Karpas-422 (cell line): ENCODE measurements at regions not wholly inside any gene's neighbourhood (a gene's known extent, or its start where the extent isn't known, plus 50 kb on each side); places are given as distances from the start of the nearest gene placed in this dataset.

ENCODE experiments used
- DNase-seq: peaks from one replicate; pipeline ENCODE4 v3.0.0-alpha.2; 2015
- H2AFZ ChIP-seq: fragments of 200-600 bp; sonication (generic); 2 replicates; pipeline ENCODE4 v1.6.1; 2014; ENCODE audit warnings: antibody characterized with exemption, low read length, mixed read lengths
- H3K27ac ChIP-seq: fragments of 200-600 bp; sonication (generic); 2 replicates; pipeline ENCODE4 v1.5.1; 2014; ENCODE audit warnings: mild to moderate bottlenecking, low read length, moderate library complexity
- H3K27me3 ChIP-seq: fragments of 200-600 bp; sonication (generic); 2 replicates; pipeline ENCODE4 v1.6.1; 2014; ENCODE audit warnings: low read length, mixed read lengths
- H3K36me3 ChIP-seq: fragments of 200-600 bp; sonication (generic); 2 replicates; pipeline ENCODE4 v1.6.1; 2014; ENCODE audit warnings: low read length, mixed read lengths; ENCODE audit not compliant: insufficient read depth
- H3K4me1 ChIP-seq: fragments of 200-600 bp; sonication (generic); 2 replicates; pipeline ENCODE4 v1.6.1; 2014; ENCODE audit warnings: mild to moderate bottlenecking, low read length, mixed read lengths
- H3K4me2 ChIP-seq: fragments of 200-600 bp; sonication (generic); 2 replicates; pipeline ENCODE4 v1.6.1; 2014; ENCODE audit warnings: low read length, low read depth, mild to moderate bottlenecking; ENCODE audit not compliant: poor library complexity, severe bottlenecking
- H3K4me3 ChIP-seq: fragments of 200-600 bp; sonication (generic); 2 replicates; pipeline ENCODE4 v1.5.1; 2014; ENCODE audit warnings: mild to moderate bottlenecking, antibody characterized with exemption, low read length, mixed read lengths
- H3K79me2 ChIP-seq: fragments of 200-600 bp; sonication (generic); 2 replicates; pipeline ENCODE4 v1.6.1; 2014; ENCODE audit warnings: mild to moderate bottlenecking, low read length, mixed read lengths
- H3K9ac ChIP-seq: fragments of 200-600 bp; sonication (generic); 2 replicates; pipeline ENCODE4 v1.6.0; 2014; ENCODE audit warnings: low read length
- H3K9me2 ChIP-seq: fragments of 200-600 bp; sonication (generic), shearing (Covaris generic); replicated peaks from 2 replicates; pipeline ENCODE4 v1.6.0; 2014; ENCODE audit warnings: mild to moderate bottlenecking, low read length, moderate library complexity; ENCODE audit not compliant: insufficient read depth
- H3K9me3 ChIP-seq: fragments of 300-700, 200-600 bp; sonication (generic); 2 replicates; pipeline ENCODE4 v1.6.1; 2014; ENCODE audit warnings: low read length, mixed read lengths
- H4K20me1 ChIP-seq: fragments of 200-600 bp; sonication (generic); 2 replicates; pipeline ENCODE4 v1.6.1; 2014; ENCODE audit warnings: mild to moderate bottlenecking, antibody characterized with exemption, low read length, low read depth; ENCODE audit not compliant: insufficient read depth

GRCh38 chr5:4196744-4197143 is 601.1 kb downstream of the IRX1 start:
- Histone ChIP-seq H3K79me2 (no peaks in the 10 kb centered on the region), H4K20me1 (no peaks in the 10 kb centered on the region), H3K4me2 (no peak overlapping the region)

GRCh38 chr5:4197151-4197550 is 601.5 kb downstream of the IRX1 start:
- no peak overlapping the region for H3K9ac ChIP-seq
- no peak overlapping the region for H3K4me2 ChIP-seq
- no peak overlapping the region for H2AFZ ChIP-seq

More at GRCh38 chr5:4196744-4197143, 601.1 kb downstream of the IRX1 start:
- Histone ChIP-seq H3K4me1 (no peaks in the 10 kb centered on the region), H3K27me3 (no peaks in the 10 kb centered on the region), H2AFZ (no peak overlapping the region), H3K9me2 (no peaks in the 10 kb centered on the region), H3K27ac (no peak overlapping the region), H3K9ac (no peak overlapping the region), H3K9me3 (0 out of 2 replicates have a peak, but pooled peaks cover 3% of the 10 kb centered on the region), H3K4me3 (no peak overlapping the region), H3K36me3 (no peaks in the 10 kb centered on the region)
- no peak for DNase-seq

GRCh38 chr5:4198461-4198860 is 602.8 kb downstream of the IRX1 start:
- H3K27ac ChIP-seq: no peak overlapping the region
- H3K36me3 ChIP-seq: no peaks in the 10 kb centered on the region
- H3K4me2 ChIP-seq: no peak overlapping the region
- no peak for DNase-seq
- H2AFZ ChIP-seq: no peak overlapping the region
- H3K9ac ChIP-seq: no peak overlapping the region
- no peaks in the 10 kb centered on the region for H3K79me2 ChIP-seq
- H3K9me2 ChIP-seq: no peaks in the 10 kb centered on the region
- H3K4me1 ChIP-seq: no peaks in the 10 kb centered on the region
- no peak overlapping the region for H3K4me3 ChIP-seq
- 0 out of 2 replicates have a peak, but pooled peaks cover 3% of the 10 kb centered on the region for H3K9me3 ChIP-seq
- no peaks in the 10 kb centered on the region for H4K20me1 ChIP-seq
- H3K27me3 ChIP-seq: no peaks in the 10 kb centered on the region

More at GRCh38 chr5:4197151-4197550, 601.5 kb downstream of the IRX1 start:
- Histone ChIP-seq H3K4me3 (no peak overlapping the region), H3K9me3 (0 out of 2 replicates have a peak, but pooled peaks cover 3% of the 10 kb centered on the region), H3K36me3 (no peaks in the 10 kb centered on the region), H3K27ac (no peak overlapping the region), H3K9me2 (no peaks in the 10 kb centered on the region), H3K4me1 (no peaks in the 10 kb centered on the region), H3K27me3 (no peaks in the 10 kb centered on the region), H4K20me1 (no peaks in the 10 kb centered on the region), H3K79me2 (no peaks in the 10 kb centered on the region)
- no peak for DNase-seq

GRCh38 chr5:4199049-4199841 is 603.6 kb downstream of the IRX1 start:
- peaks cover 3% of the 10 kb centered on the region; the same call in 1 of the 2 replicates for H3K9me3 ChIP-seq
- H3K27me3 ChIP-seq: no peaks in the 10 kb centered on the region
- no peak overlapping the region for H3K4me2 ChIP-seq
- no peaks in the 10 kb centered on the region for H4K20me1 ChIP-seq
- no peak overlapping the region for H3K9ac ChIP-seq
- H3K79me2 ChIP-seq: no peaks in the 10 kb centered on the region
- DNase-seq: no peak
- H3K9me2 ChIP-seq: no peaks in the 10 kb centered on the region
- H2AFZ ChIP-seq: no peak overlapping the region
- no peak overlapping the region for H3K27ac ChIP-seq
- no peaks in the 10 kb centered on the region for H3K4me1 ChIP-seq
- H3K36me3 ChIP-seq: no peaks in the 10 kb centered on the region
- no peak overlapping the region for H3K4me3 ChIP-seq

- H3K79me2 ChIP-seq: no peaks in the 10 kb centered on the region
These were observed 607.5 kb downstream of the IRX1 start for GRCh38 chr5:4203146-4203545.

GRCh38 chr5:4204276-4205141 is 608.9 kb downstream of the IRX1 start:
- Histone ChIP-seq H3K9me3 (peaks cover 4% of the 10 kb centered on the region; the same call in 1 of the 2 replicates), H3K4me2 (no peak overlapping the region), H3K4me1 (no peaks in the 10 kb centered on the region), H3K79me2 (no peaks in the 10 kb centered on the region), H2AFZ (no peak overlapping the region), H3K9me2 (no peaks in the 10 kb centered on the region), H3K27me3 (no peaks in the 10 kb centered on the region), H4K20me1 (no peaks in the 10 kb centered on the region), H3K4me3 (no peak overlapping the region), H3K27ac (no peak overlapping the region), H3K36me3 (no peaks in the 10 kb centered on the region), H3K9ac (no peak overlapping the region)
- DNase-seq: no peak

More at GRCh38 chr5:4203146-4203545, 607.5 kb downstream of the IRX1 start:
- DNase-seq: no peak
- H3K27me3 ChIP-seq: no peaks in the 10 kb centered on the region
- H3K36me3 ChIP-seq: no peaks in the 10 kb centered on the region
- H3K9me2 ChIP-seq: no peaks in the 10 kb centered on the region
- H2AFZ ChIP-seq: no peak overlapping the region
- H4K20me1 ChIP-seq: no peaks in the 10 kb centered on the region
- no peak overlapping the region for H3K4me2 ChIP-seq
- no peaks in the 10 kb centered on the region; the same call in 1 of the 2 replicates for H3K9me3 ChIP-seq
- no peak overlapping the region for H3K4me3 ChIP-seq
- H3K4me1 ChIP-seq: no peaks in the 10 kb centered on the region
- H3K27ac ChIP-seq: no peak overlapping the region
- H3K9ac ChIP-seq: no peak overlapping the region

GRCh38 chr5:4205398-4205797 is 609.8 kb downstream of the IRX1 start:
- DNase-seq: no peak
- no peaks in the 10 kb centered on the region for H3K4me1 ChIP-seq
- no peak overlapping the region for H3K9ac ChIP-seq

GRCh38 chr5:4206127-4206526 is 610.5 kb downstream of the IRX1 start:
- peaks cover 8% of the 10 kb centered on the region; the same call in 1 of the 2 replicates for H3K9me3 ChIP-seq
- H3K9ac ChIP-seq: no peak overlapping the region
- H3K9me2 ChIP-seq: no peaks in the 10 kb centered on the region
- H3K4me3 ChIP-seq: no peak overlapping the region
- no peaks in the 10 kb centered on the region for H3K79me2 ChIP-seq
- no peak overlapping the region for H3K27ac ChIP-seq
- no peak overlapping the region for H2AFZ ChIP-seq
- DNase-seq: no peak
- no peaks in the 10 kb centered on the region for H3K36me3 ChIP-seq
- H3K27me3 ChIP-seq: no peaks in the 10 kb centered on the region
- no peak overlapping the region for H3K4me2 ChIP-seq
- no peaks in the 10 kb centered on the region for H3K4me1 ChIP-seq
- H4K20me1 ChIP-seq: no peaks in the 10 kb centered on the region

More at GRCh38 chr5:4205398-4205797, 609.8 kb downstream of the IRX1 start:
- no peak overlapping the region for H3K27ac ChIP-seq
- no peak overlapping the region for H2AFZ ChIP-seq
- peaks cover 8% of the 10 kb centered on the region; the same call in 1 of the 2 replicates for H3K9me3 ChIP-seq
- H3K9me2 ChIP-seq: no peaks in the 10 kb centered on the region
- H3K36me3 ChIP-seq: no peaks in the 10 kb centered on the region
- H3K4me2 ChIP-seq: no peak overlapping the region
- H3K27me3 ChIP-seq: no peaks in the 10 kb centered on the region
- H3K4me3 ChIP-seq: no peak overlapping the region
- no peaks in the 10 kb centered on the region for H3K79me2 ChIP-seq
- no peaks in the 10 kb centered on the region for H4K20me1 ChIP-seq
